ENCODE measurements at regions not wholly inside any gene's neighbourhood (a gene's known extent, or its start where the extent isn't known, plus 50 kb on each side); places are given as distances from the start of the nearest gene placed in this dataset.

- TF ChIP-seq POLR2A (IDR thresholded peaks at IDR 0.05; ENCODE audit: borderline replicate concordance, extremely low read depth, insufficient read depth, insufficient read length), result no peak
- no peak for TF ChIP-seq CTCF (IDR thresholded peaks at IDR 0.05 in 2 of 3, conservative IDR thresholded peaks at IDR 0.05 in 1 of 3; ENCODE audit: borderline replicate concordance in 1 of 3, insufficient read depth in 1 of 3, low read depth in 2 of 3, low read length in 2 of 3)
- TF ChIP-seq ZBTB33 (IDR thresholded peaks at IDR 0.05; ENCODE audit: extremely low read depth, insufficient replicate concordance, low read length), result no peak
- no peak for TF ChIP-seq SP1 (IDR thresholded peaks at IDR 0.05; ENCODE audit: low read depth)
- no peak for TF ChIP-seq RAD21 (IDR thresholded peaks at IDR 0.05; ENCODE audit: low read depth)
- TF ChIP-seq CBX3 (IDR thresholded peaks at IDR 0.05; ENCODE audit: low read depth), result no peak
- no peak for TF ChIP-seq REST (IDR thresholded peaks at IDR 0.05; ENCODE audit: low read depth)
- TF ChIP-seq POLR2AphosphoS5 (IDR thresholded peaks at IDR 0.05; ENCODE audit: low read depth, low read length), result no peak
- no peak for TF ChIP-seq ATF3 (IDR thresholded peaks at IDR 0.05)
Measured at GRCh38 chr10:62935022-62935421, 118.9 kb upstream of the EGR2 start.

Measured in HCT116 (cell line).